ENCODE measurements at regions not wholly inside any gene's neighbourhood (a gene's known extent, or its start where the extent isn't known, plus 50 kb on each side); places are given as distances from the start of the nearest gene placed in this dataset.

GRCh38 chr2:234753701-234754100 lies 198.1 kb upstream of the SH3BP4 start:
- TF ChIP-seq POLR2AphosphoS5 (IDR thresholded peaks at IDR 0.05) (no peak), CTCF (IDR thresholded peaks at IDR 0.05) (no peak), POLR2A (IDR thresholded peaks at IDR 0.05) (no peak)
